HepG2 (cell line): ENCODE measurements at regions not wholly inside any gene's neighbourhood (a gene's known extent, or its start where the extent isn't known, plus 50 kb on each side); places are given as distances from the start of the nearest gene placed in this dataset.

ENCODE experiments used
- ATAC-seq: fragments of 200-7000 bp; cut with Tn5 transposase; 3 replicates; pipeline ENCODE4 v1.9.1; 2020; ENCODE audit warnings: mild to moderate bottlenecking, moderate library complexity
- BruUV-seq: library from RNA; stranded (reverse); fragments of 400-500 nt; replicated peaks from 2 replicates; lab custom pipeline; 2021; lab: Mats Ljungman, UMichigan
- CTCF ChIA-PET: fragments of 300-600 bp; formaldehyde crosslinking; extraction: SDS; loops from one replicate; lab custom pipeline; 2021; ENCODE audit warnings: low total read pairs, inconsistent platforms, low intra/inter-chr PET ratio; lab: Yijun Ruan, JAX
- POLR2A ChIA-PET: fragments of 350-600 bp; sonication (Branson Sonifier 250); formaldehyde crosslinking; loops from one replicate; lab custom pipeline; 2020; ENCODE audit warnings: antibody characterized with exemption, inconsistent platforms; lab: Yijun Ruan, JAX
- DNase-seq: peaks from one replicate; pipeline ENCODE4 v3.0.0-alpha.2; 2015; ENCODE audit warnings: low spot score
- FAIRE-seq: peaks from 3 replicates; lab custom pipeline; 2011; peaks lifted over from hg19 to GRCh38; lab: Jason Lieb, UNC
- H2AFZ ChIP-seq: one replicate; pipeline ENCODE4 v1.6.1; 2011; ENCODE audit warnings: low read length, inconsistent platforms
- H3K27ac ChIP-seq: fragments of 300-600 bp; 3 replicates; pipeline ENCODE4 v1.8.0; 2011; ENCODE audit warnings: mixed run types, mild to moderate bottlenecking, mixed read lengths, low read length, inconsistent platforms; ENCODE audit not compliant: insufficient read depth; ENCODE audit errors: extremely low read length
- H3K27me3 ChIP-seq, 2 experiments: fragments of 200-600 bp in 1 of 2; 2 replicates in 1 of 2; 3 replicates in 1 of 2; pipeline versions ENCODE4 v1.6.0 to v1.8.0; 2011; ENCODE audit warnings: low read length in 2 of 2, mild to moderate bottlenecking in 2 of 2, moderate library complexity in 2 of 2, inconsistent platforms in 1 of 2; ENCODE audit not compliant: insufficient read depth in 2 of 2, control insufficient read depth in 1 of 2
- H3K36me3 ChIP-seq, 2 experiments: fragments of 200-600 bp in 1 of 2; replicated peaks in 1 of 2; 2 replicates in 1 of 2; 3 replicates in 1 of 2; pipeline versions ENCODE4 v1.5.1 to v1.8.0; 2011; ENCODE audit warnings: low read length in 2 of 2, inconsistent platforms in 1 of 2; ENCODE audit not compliant: insufficient read depth in 2 of 2, control insufficient read depth in 1 of 2
- H3K4me1 ChIP-seq: 2 replicates; pipeline ENCODE4 v1.5.1; 2012; ENCODE audit warnings: low read length, inconsistent platforms; ENCODE audit not compliant: insufficient read depth
- H3K4me2 ChIP-seq: 2 replicates; pipeline ENCODE4 v1.6.0; 2011; ENCODE audit warnings: low read depth, low read length, inconsistent platforms
- H3K4me3 ChIP-seq, 3 experiments: fragments of 200-600 bp in 1 of 3; sonication (generic), shearing (Covaris generic) in 1 of 3; replicated peaks in 1 of 3; 2 replicates each; pipeline ENCODE4 v1.5.1; 2011 to 2016; ENCODE audit warnings: low read length in 3 of 3, inconsistent platforms in 2 of 3, low read depth in 2 of 3, mild to moderate bottlenecking in 2 of 3, control low read depth in 1 of 3, mixed read lengths in 1 of 3; ENCODE audit not compliant: insufficient read depth in 1 of 3
- H3K79me2 ChIP-seq: one replicate; pipeline ENCODE4 v1.6.1; 2011; ENCODE audit warnings: low read length, inconsistent platforms; ENCODE audit not compliant: insufficient read depth
- H3K9ac ChIP-seq: 2 replicates; pipeline ENCODE4 v1.6.0; 2011; ENCODE audit warnings: mild to moderate bottlenecking, low read depth, low read length, inconsistent platforms; ENCODE audit not compliant: insufficient read depth
- H3K9me3 ChIP-seq: 2 replicates; pipeline ENCODE4 v1.5.1; 2012; ENCODE audit warnings: mild to moderate bottlenecking, low read length
- H4K20me1 ChIP-seq: 2 replicates; pipeline ENCODE4 v1.6.0; 2011; ENCODE audit warnings: inconsistent platforms, mild to moderate bottlenecking, low read length, moderate library complexity; ENCODE audit not compliant: insufficient read depth
- CBFB ChIP-seq: sonication (generic); formaldehyde crosslinking; IDR thresholded peaks from 2 replicates; pipeline ENCODE4 v1.4.0; 2020; ENCODE audit warnings: missing genetic modification reagents
- CEBPG ChIP-seq: IDR thresholded peaks from 2 replicates; pipeline ENCODE4 v1.6.1; 2016
- MTA1 ChIP-seq: sonication (generic); formaldehyde crosslinking; IDR thresholded peaks from 2 replicates; pipeline ENCODE4 v1.4.0; 2020; ENCODE audit warnings: missing genetic modification reagents, mild to moderate bottlenecking, borderline replicate concordance
- PLRG1 ChIP-seq: fragments of 450-650 bp; conservative IDR thresholded peaks from 2 replicates; pipeline ENCODE4 v1.6.1; 2016
- REST ChIP-seq, 2 experiments: IDR thresholded peaks; 2 replicates each; pipeline ENCODE4 v1.6.1; 2011 to 2012; ENCODE audit warnings: low read length in 2 of 2, borderline replicate concordance in 1 of 2, low read depth in 1 of 2, mild to moderate bottlenecking in 1 of 2, moderate library complexity in 1 of 2
- RFXAP ChIP-seq: sonication (generic); formaldehyde crosslinking; IDR thresholded peaks from 2 replicates; pipeline ENCODE4 v1.4.0; 2020; ENCODE audit warnings: missing genetic modification reagents, borderline replicate concordance
- ZBTB33 ChIP-seq: sonication (generic); formaldehyde crosslinking; IDR thresholded peaks from 2 replicates; pipeline ENCODE4 v1.4.0; 2020; ENCODE audit warnings: missing genetic modification reagents
- ZNF10 ChIP-seq: sonication (generic); formaldehyde crosslinking; IDR thresholded peaks from 2 replicates; pipeline ENCODE4 v1.4.0; 2020; ENCODE audit warnings: mild to moderate bottlenecking, low read depth, missing genetic modification reagents, borderline replicate concordance
- ZNF512B ChIP-seq: sonication (generic); formaldehyde crosslinking; IDR thresholded peaks from 2 replicates; pipeline ENCODE4 v1.5.1; 2020; ENCODE audit warnings: missing genetic modification reagents, mild to moderate bottlenecking, borderline replicate concordance
- ZNF761 ChIP-seq: sonication (generic); formaldehyde crosslinking; conservative IDR thresholded peaks from 2 replicates; pipeline ENCODE4 v1.4.0; 2020; ENCODE audit warnings: mild to moderate bottlenecking, missing genetic modification reagents
- ZNF792 ChIP-seq: IDR thresholded peaks from 2 replicates; pipeline ENCODE4 v1.6.1; 2016
- ZZZ3 ChIP-seq: sonication (generic); formaldehyde crosslinking; IDR thresholded peaks from 2 replicates; pipeline ENCODE4 v1.4.0; 2020; ENCODE audit warnings: missing genetic modification reagents, mild to moderate bottlenecking, borderline replicate concordance
- WGBS: methylation state at CpG from one replicate; pipeline ENCODE4 v1.1.6; 2017; ENCODE audit warnings: low lambda C conversion rate; 5-methylcytosine and 5-hydroxymethylcytosine counted together
- in situ Hi-C: cut with HindIII; loops from 2 replicates; pipeline ENCODE4 v1.10.0; 2017; ENCODE audit warnings: low pct_unique_long_range_greater_than_20kb; ENCODE audit not compliant: extremely low pct_ligation_motif_present
- intact Hi-C: fragments of 100-400 bp; cut with micrococcal nuclease; formaldehyde crosslinking; loops from one replicate; pipeline ENCODE4 v1.10.0; 2022; ENCODE audit not compliant: unreplicated experiment

- Histone ChIP-seq H3K36me3 (no peaks in the 10 kb centered on the region), H3K4me1 (no peaks in the 10 kb centered on the region), H3K4me2 (no peak overlapping the region), H3K27me3 (no peaks in the 10 kb centered on the region), H3K27ac (no peak overlapping the region), H4K20me1 (no peaks in the 10 kb centered on the region), H2AFZ (no peak overlapping the region), H3K79me2 (no peaks in the 10 kb centered on the region), H3K4me3 (no peak overlapping the region), H3K9me3 (no peaks in the 10 kb centered on the region), H3K9ac (no peak overlapping the region)
- intact Hi-C loops, result no loop called here
- in situ Hi-C loops, result no loop called here
- POLR2A ChIA-PET, result no interaction called here
- no peak for FAIRE-seq
- WGBS, result 19% methylated on average over 6 of the region's 6 CpGs
- no peak for ATAC-seq
- CTCF ChIA-PET, result no interaction called here
- DNase-seq, result no peak
- BruUV-seq, result no TSS peak
- TF ChIP-seq ZNF512B (CRISPR knock-in tag), result no peak
- no peak for TF ChIP-seq PLRG1
- TF ChIP-seq CEBPG, result no peak
- no peak for TF ChIP-seq ZNF10 (CRISPR knock-in tag)
- no peak for TF ChIP-seq CBFB (CRISPR knock-in tag)
- no peak for TF ChIP-seq REST (IDR thresholded peaks at IDR 0.05; ENCODE audit: borderline replicate concordance in 1 of 2, low read depth in 1 of 2, low read length in 2 of 2)
- no peak for TF ChIP-seq ZBTB33 (CRISPR knock-in tag)
- TF ChIP-seq RFXAP (CRISPR knock-in tag), result no peak
- no peak for TF ChIP-seq ZNF761 (CRISPR knock-in tag)
- no peak for TF ChIP-seq ZZZ3 (CRISPR knock-in tag)
- no peak for TF ChIP-seq ZNF792 (CRISPR knock-in tag)
- no peak for TF ChIP-seq MTA1
These were observed 476.8 kb upstream of the CELF4 start for GRCh38 chr18:38042211-38042890.
